BE2C (cell line): ENCODE measurements at regions not wholly inside any gene's neighbourhood (a gene's known extent, or its start where the extent isn't known, plus 50 kb on each side); places are given as distances from the start of the nearest gene placed in this dataset.

Source experiments
- DNase-seq: peaks from one replicate; pipeline ENCODE4 v3.0.0-alpha.2; 2020
- H3K27me3 ChIP-seq: fragments of 250-450 bp; sonication (Bioruptor Pico); 2 replicates; pipeline ENCODE4 v1.5.1; 2020; ENCODE audit warnings: mild to moderate bottlenecking
- H3K36me3 ChIP-seq: fragments of 250-450 bp; sonication (Bioruptor Pico); 2 replicates; pipeline ENCODE4 v1.5.1; 2020; ENCODE audit warnings: mild to moderate bottlenecking
- H3K4me1 ChIP-seq: fragments of 250-450 bp; sonication (Bioruptor Pico); 2 replicates; pipeline ENCODE4 v1.5.1; 2020
- H3K4me3 ChIP-seq: 2 replicates; pipeline ENCODE4 v1.5.1; 2011; ENCODE audit warnings: low read depth, low read length
- H3K9me3 ChIP-seq: fragments of 250-450 bp; sonication (Bioruptor Pico); 2 replicates; pipeline ENCODE4 v1.5.1; 2020
- CTCF ChIP-seq: IDR thresholded peaks from 2 replicates; pipeline ENCODE4 v1.5.1; 2012; ENCODE audit warnings: mild to moderate bottlenecking, low read depth, low read length

GRCh38 chr16:66155933-66156332 lies 210.6 kb upstream of the CDH5 start:
- Histone ChIP-seq H3K36me3 (no peaks in the 10 kb centered on the region), H3K4me1 (no peaks in the 10 kb centered on the region), H3K9me3 (no peaks in the 10 kb centered on the region), H3K4me3 (no peak overlapping the region), H3K27me3 (no peaks in the 10 kb centered on the region)
- TF ChIP-seq CTCF = no peak
- DNase-seq = no peak

GRCh38 chr16:66154801-66155200 lies 211.7 kb upstream of the CDH5 start:
- no peaks in the 10 kb centered on the region for H3K4me1 ChIP-seq
- no peaks in the 10 kb centered on the region for H3K9me3 ChIP-seq
- no peaks in the 10 kb centered on the region for H3K36me3 ChIP-seq
- DNase-seq = no peak
- no peaks in the 10 kb centered on the region for H3K27me3 ChIP-seq
- no peak overlapping the region for H3K4me3 ChIP-seq
- no peak for TF ChIP-seq CTCF

GRCh38 chr16:66152823-66153393 lies 213.6 kb upstream of the CDH5 start:
- no peak for TF ChIP-seq CTCF
- Histone ChIP-seq H3K4me1 (no peaks in the 10 kb centered on the region), H3K4me3 (no peak overlapping the region), H3K27me3 (no peaks in the 10 kb centered on the region), H3K9me3 (no peaks in the 10 kb centered on the region), H3K36me3 (no peaks in the 10 kb centered on the region)
- DNase-seq = no peak

GRCh38 chr16:66152181-66152580 lies 214.3 kb upstream of the CDH5 start:
- no peak for DNase-seq
- no peak overlapping the region for H3K4me3 ChIP-seq
- no peak for TF ChIP-seq CTCF

GRCh38 chr16:66150698-66151482 lies 215.6 kb upstream of the CDH5 start:
- no peak for DNase-seq
- H3K4me3 ChIP-seq = no peak overlapping the region
- no peaks in the 10 kb centered on the region for H3K36me3 ChIP-seq
- H3K9me3 ChIP-seq = no peaks in the 10 kb centered on the region
- TF ChIP-seq CTCF = no peak
- no peaks in the 10 kb centered on the region for H3K27me3 ChIP-seq
- H3K4me1 ChIP-seq = no peaks in the 10 kb centered on the region

More at GRCh38 chr16:66152181-66152580, 214.3 kb upstream of the CDH5 start:
- no peaks in the 10 kb centered on the region for H3K27me3 ChIP-seq
- H3K36me3 ChIP-seq = no peaks in the 10 kb centered on the region
- no peaks in the 10 kb centered on the region for H3K4me1 ChIP-seq
- H3K9me3 ChIP-seq = no peaks in the 10 kb centered on the region

- no peak for DNase-seq
- no peaks in the 10 kb centered on the region for H3K36me3 ChIP-seq
- TF ChIP-seq CTCF = no peak
- no peak overlapping the region for H3K4me3 ChIP-seq
- H3K4me1 ChIP-seq = 0 out of 2 replicates have a peak, but pooled peaks cover 2% of the 10 kb centered on the region
- no peaks in the 10 kb centered on the region for H3K27me3 ChIP-seq
- no peaks in the 10 kb centered on the region for H3K9me3 ChIP-seq
Measured at GRCh38 chr16:66147291-66147690, 219.2 kb upstream of the CDH5 start.
